ENCODE measurements at regions not wholly inside any gene's neighbourhood (a gene's known extent, or its start where the extent isn't known, plus 50 kb on each side); places are given as distances from the start of the nearest gene placed in this dataset.

- DNase-seq (ENCODE audit: low spot score) = no peak
- H3K27me3 ChIP-seq (replicated peaks; ENCODE audit: insufficient read depth) = no peaks in the 10 kb centered on the region
Observed at GRCh38 chr12:131609762-131610161, 101.1 kb upstream of the SFSWAP start.

GRCh38 chr12:131610181-131610580 is 100.7 kb upstream of the SFSWAP start:
- H3K36me3 ChIP-seq = no peaks in the 10 kb centered on the region
- no peaks in the 10 kb centered on the region for H3K4me1 ChIP-seq (ENCODE audit: control insufficient read depth in 1 of 2, low read depth in 2 of 2)
- no peaks in the 10 kb centered on the region for H3K27me3 ChIP-seq (replicated peaks; ENCODE audit: insufficient read depth)
- H3K9me3 ChIP-seq = no peaks in the 10 kb centered on the region
- TF ChIP-seq CTCF (IDR thresholded peaks at IDR 0.05) = no peak
- ATAC-seq (ENCODE audit: insufficient number of reproducible peaks, low FRiP score, low read depth) (no peak), DNase-seq (ENCODE audit: low spot score) (no peak)
- no peak overlapping the region for H3K27ac ChIP-seq
- no peak overlapping the region for H3K4me3 ChIP-seq

More at GRCh38 chr12:131609762-131610161, 101.1 kb upstream of the SFSWAP start:
- Histone ChIP-seq H3K4me3 (no peak overlapping the region), H3K27ac (no peak overlapping the region), H3K4me1 (ENCODE audit: control insufficient read depth in 1 of 2, low read depth in 2 of 2) (no peaks in the 10 kb centered on the region), H3K36me3 (no peaks in the 10 kb centered on the region), H3K9me3 (no peaks in the 10 kb centered on the region)
- no peak for TF ChIP-seq CTCF (IDR thresholded peaks at IDR 0.05)
- no peak for ATAC-seq (ENCODE audit: insufficient number of reproducible peaks, low FRiP score, low read depth)

- H3K9me3 ChIP-seq = no peaks in the 10 kb centered on the region
- no peak for ATAC-seq (ENCODE audit: insufficient number of reproducible peaks, low FRiP score, low read depth)
- H3K27me3 ChIP-seq (replicated peaks; ENCODE audit: insufficient read depth) = no peaks in the 10 kb centered on the region
- no peak for TF ChIP-seq CTCF (IDR thresholded peaks at IDR 0.05)
- no peaks in the 10 kb centered on the region for H3K36me3 ChIP-seq
- no peaks in the 10 kb centered on the region for H3K4me1 ChIP-seq (ENCODE audit: control insufficient read depth in 1 of 2, low read depth in 2 of 2)
- no peak overlapping the region for H3K4me3 ChIP-seq
- H3K27ac ChIP-seq = no peak overlapping the region
- no peak for DNase-seq (ENCODE audit: low spot score)
Observed at GRCh38 chr12:131610891-131611290, 100.0 kb upstream of the SFSWAP start.

- H3K36me3 ChIP-seq = no peaks in the 10 kb centered on the region
- H3K4me3 ChIP-seq = no peak overlapping the region
- no peak for DNase-seq (ENCODE audit: low spot score)
- TF ChIP-seq CTCF (IDR thresholded peaks at IDR 0.05) = no peak
- H3K27ac ChIP-seq = no peak overlapping the region
- H3K27me3 ChIP-seq (replicated peaks; ENCODE audit: insufficient read depth) = no peaks in the 10 kb centered on the region
- H3K9me3 ChIP-seq = no peaks in the 10 kb centered on the region
- ATAC-seq (ENCODE audit: insufficient number of reproducible peaks, low FRiP score, low read depth) = no peak
- no peaks in the 10 kb centered on the region for H3K4me1 ChIP-seq (ENCODE audit: control insufficient read depth in 1 of 2, low read depth in 2 of 2)
Observed at GRCh38 chr12:131611416-131612091, 99.3 kb upstream of the SFSWAP start.

GRCh38 chr12:131612092-131612755 is 98.7 kb upstream of the SFSWAP start:
- H3K4me1 ChIP-seq (ENCODE audit: control insufficient read depth in 1 of 2, low read depth in 2 of 2) = no peaks in the 10 kb centered on the region
- no peak for TF ChIP-seq CTCF (IDR thresholded peaks at IDR 0.05)
- DNase-seq (ENCODE audit: low spot score) = no peak
- no peaks in the 10 kb centered on the region for H3K9me3 ChIP-seq
- H3K36me3 ChIP-seq = no peaks in the 10 kb centered on the region
- no peaks in the 10 kb centered on the region for H3K27me3 ChIP-seq (replicated peaks; ENCODE audit: insufficient read depth)
- no peak overlapping the region for H3K4me3 ChIP-seq
- ATAC-seq (ENCODE audit: insufficient number of reproducible peaks, low FRiP score, low read depth) = no peak
- H3K27ac ChIP-seq = no peak overlapping the region

Data from thoracic aorta (tissue), 2 donors.